ENCODE measurements at regions not wholly inside any gene's neighbourhood (a gene's known extent, or its start where the extent isn't known, plus 50 kb on each side); places are given as distances from the start of the nearest gene placed in this dataset.

GRCh38 chr7:25965405-25966123 is 186.4 kb upstream of the NFE2L3 start:
- no TSS peak for BruUV-seq (replicated peaks)
- H3K4me2 ChIP-seq (ENCODE audit: low read length) = peak overlapping the region; percentile 89
- no peak for DNase-seq (ENCODE audit: low spot score)
- H3K27ac ChIP-seq (ENCODE audit: low read depth, low read length, poor library complexity, severe bottlenecking) = peak overlapping the region; percentile 81
- H3K79me2 ChIP-seq (ENCODE audit: insufficient read depth, low read depth, low read length) = no peaks in the 10 kb centered on the region
- H2AFZ ChIP-seq (ENCODE audit: low read length) = peak overlapping the region; percentile 82; the same call in 1 of the 2 replicates
- POLR2A ChIA-PET = interaction anchor here (0.5 to 1.2 kb wide), 4 partner anchors 45 to 237 kb away, joined by 3 to 4 read pairs (median 3); partner anchors contain the start of gene NFE2L3
- no peaks in the 10 kb centered on the region for H3K9me2 ChIP-seq (ENCODE audit: insufficient read depth, low read length)
- H3K9me3 ChIP-seq (ENCODE audit: low read length) = peaks cover 8% of the 10 kb centered on the region
- H3K4me3 ChIP-seq (ENCODE audit: low read depth, low read length, poor library complexity, severe bottlenecking) = peak overlapping the region; percentile 52
- CTCF ChIA-PET (ENCODE audit: unreplicated experiment) = no interaction called here
- intact Hi-C loops (cut with micrococcal nuclease; ENCODE audit: unreplicated experiment) = loop anchor here (5.0 kb wide), 3 partner anchors 187 to 372 kb away; partner anchors contain the start of genes CBX3, HNRNPA2B1 and NFE2L3
- no peaks in the 10 kb centered on the region; the same call in 1 of the 2 replicates for H3K36me3 ChIP-seq (ENCODE audit: insufficient read depth, low read length)
- no peak for TF ChIP-seq EZH2phosphoT487 (IDR thresholded peaks at IDR 0.05; ENCODE audit: borderline replicate concordance, low read depth, low read length)
- TF ChIP-seq CTCF (conservative IDR thresholded peaks at IDR 0.05; ENCODE audit: low read length) = no peak
- H3K4me1 ChIP-seq (ENCODE audit: insufficient read depth, low read length, poor library complexity, severe bottlenecking) = peaks cover 80% of the 10 kb centered on the region
- no peaks in the 10 kb centered on the region for H4K20me1 ChIP-seq (ENCODE audit: insufficient read depth, low read length)

GRCh38 chr7:25966469-25966868 is 185.5 kb upstream of the NFE2L3 start:
- Histone ChIP-seq H3K36me3 (ENCODE audit: insufficient read depth, low read length) (no peaks in the 10 kb centered on the region), H3K79me2 (ENCODE audit: insufficient read depth, low read depth, low read length) (no peaks in the 10 kb centered on the region), H3K4me2 (ENCODE audit: low read length) (peak overlapping the region; percentile 89), H3K4me3 (ENCODE audit: low read depth, low read length, poor library complexity, severe bottlenecking) (no peak overlapping the region), H4K20me1 (ENCODE audit: insufficient read depth, low read length) (no peaks in the 10 kb centered on the region), H3K4me1 (ENCODE audit: insufficient read depth, low read length, poor library complexity, severe bottlenecking) (peaks cover 78% of the 10 kb centered on the region), H3K9me3 (ENCODE audit: low read length) (no peaks in the 10 kb centered on the region), H2AFZ (ENCODE audit: low read length) (peak overlapping the region; percentile 85; the same call in 1 of the 2 replicates), H3K9me2 (ENCODE audit: insufficient read depth, low read length) (no peaks in the 10 kb centered on the region), H3K27ac (ENCODE audit: low read depth, low read length, poor library complexity, severe bottlenecking) (peak overlapping the region; percentile 94)
- DNase-seq (ENCODE audit: low spot score) = no peak
- intact Hi-C loops (cut with micrococcal nuclease; ENCODE audit: unreplicated experiment) = loop anchor here (5.0 kb wide), 3 partner anchors 186 to 371 kb away; partner anchors contain the start of genes CBX3, HNRNPA2B1 and NFE2L3
- no TSS peak for BruUV-seq (replicated peaks)
- no peak for TF ChIP-seq CTCF (conservative IDR thresholded peaks at IDR 0.05; ENCODE audit: low read length)
- TF ChIP-seq EZH2phosphoT487 (IDR thresholded peaks at IDR 0.05; ENCODE audit: borderline replicate concordance, low read depth, low read length) = no peak
- ChIA-PET CTCF (ENCODE audit: unreplicated experiment) (no interaction called here), POLR2A (interaction anchor here (0.6 to 2.6 kb wide), 9 partner anchors 7 to 1074 kb away, joined by 3 to 15 read pairs (median 5); no protein-coding TSS in a partner anchor)

All from OCI-LY7 (cell line).